CD4-positive, alpha-beta T cell treated with Interleukin-4 for 4 hours (primary cell): ENCODE measurements at regions not wholly inside any gene's neighbourhood (a gene's known extent, or its start where the extent isn't known, plus 50 kb on each side); places are given as distances from the start of the nearest gene placed in this dataset.

Experiments used
- DNase-seq: peaks from one replicate; pipeline ENCODE4 v3.0.0-alpha.2; 2020

- DNase-seq = no peak
Observed at GRCh38 chrX:40449396-40449795, 131.4 kb upstream of the ATP6AP2 start.

GRCh38 chrX:40448793-40449192, 132.0 kb upstream of the ATP6AP2 start:
- DNase-seq = no peak

- no peak for DNase-seq
Observed at GRCh38 chrX:40446921-40447320, 133.8 kb upstream of the ATP6AP2 start.

GRCh38 chrX:40445691-40446090, 135.1 kb upstream of the ATP6AP2 start:
- DNase-seq = no peak

- no peak for DNase-seq
Observed at GRCh38 chrX:40444798-40445496, 135.8 kb upstream of the ATP6AP2 start.

GRCh38 chrX:40444133-40444532, 136.6 kb upstream of the ATP6AP2 start:
- DNase-seq = no peak

GRCh38 chrX:40440866-40441265, 139.9 kb upstream of the ATP6AP2 start:
- no peak for DNase-seq

- no peak for DNase-seq
Observed at GRCh38 chrX:40439625-40440532, 140.9 kb upstream of the ATP6AP2 start.

GRCh38 chrX:40437348-40437747, 143.4 kb upstream of the ATP6AP2 start:
- no peak for DNase-seq

- no peak for DNase-seq
Observed at GRCh38 chrX:40434947-40435346, 145.8 kb upstream of the ATP6AP2 start.

- DNase-seq = no peak
Observed at GRCh38 chrX:40434443-40434842, 146.3 kb upstream of the ATP6AP2 start.

- DNase-seq = no peak
Observed at GRCh38 chrX:40433160-40433559, 147.6 kb upstream of the ATP6AP2 start.

- DNase-seq = no peak
Observed at GRCh38 chrX:40424259-40424658, 156.5 kb upstream of the ATP6AP2 start.

GRCh38 chrX:40423299-40423698, 157.5 kb upstream of the ATP6AP2 start:
- no peak for DNase-seq

- no peak for DNase-seq
Observed at GRCh38 chrX:40422021-40422420, 158.7 kb upstream of the ATP6AP2 start.

GRCh38 chrX:40420899-40421729, 159.7 kb upstream of the ATP6AP2 start:
- DNase-seq = no peak

- DNase-seq = peak; percentile 10
Observed at GRCh38 chrX:40418813-40419195, 162.0 kb upstream of the ATP6AP2 start.

GRCh38 chrX:40418146-40418812, 162.5 kb upstream of the ATP6AP2 start:
- DNase-seq = no peak

- no peak for DNase-seq
Observed at GRCh38 chrX:40415675-40416074, 165.1 kb upstream of the ATP6AP2 start.

GRCh38 chrX:40414335-40414734, 166.4 kb upstream of the ATP6AP2 start:
- no peak for DNase-seq

- no peak for DNase-seq
Observed at GRCh38 chrX:40411340-40412111, 169.2 kb upstream of the ATP6AP2 start.

- no peak for DNase-seq
Observed at GRCh38 chrX:40410859-40411258, 169.9 kb upstream of the ATP6AP2 start.
